ENCODE measurements at regions not wholly inside any gene's neighbourhood (a gene's known extent, or its start where the extent isn't known, plus 50 kb on each side); places are given as distances from the start of the nearest gene placed in this dataset.

DNA sequence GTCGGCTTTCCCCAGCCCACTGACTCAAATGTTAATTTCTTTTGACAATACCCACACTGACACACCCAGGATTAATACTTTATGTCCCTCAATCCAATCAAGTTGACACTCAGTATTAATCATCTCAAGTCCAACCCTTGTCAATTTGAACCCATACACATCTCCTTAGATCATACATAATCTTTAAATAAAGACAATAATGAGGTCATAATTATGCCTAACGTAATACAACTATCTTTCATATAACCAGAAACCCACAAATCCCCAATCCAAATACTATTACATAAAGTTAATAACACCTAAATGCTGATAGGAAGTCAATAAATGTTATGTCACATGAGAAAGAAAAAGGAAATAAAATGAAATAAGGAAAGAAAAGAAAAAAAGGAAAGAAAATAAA, 934.2 kb downstream of the CDH9 start:
- intact Hi-C loops (cut with DNase I; ENCODE audit: low total_unique reads): no loop called here

DNA sequence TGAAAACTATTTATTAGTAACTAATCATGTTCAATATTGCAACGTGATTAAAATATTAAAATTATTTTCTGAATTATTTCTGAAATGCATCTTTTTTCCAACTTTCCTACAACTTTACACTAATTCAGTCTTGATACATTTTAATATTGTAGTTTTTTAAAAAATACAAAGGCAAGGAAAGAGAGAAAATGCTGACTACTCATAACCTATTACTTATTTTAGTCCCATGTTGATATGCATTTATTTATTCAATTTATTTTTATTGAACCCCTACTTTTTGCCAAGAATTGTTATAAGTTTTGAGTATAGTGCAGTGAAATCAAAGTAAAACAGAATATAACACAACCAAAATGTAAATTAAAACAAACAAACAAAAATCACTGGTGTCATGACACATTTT, 978.2 kb downstream of the CDH9 start:
- WGBS, 5 donors: 76 to 88% (median 79%) methylated on average over 1 of the region's 1 CpG
- no peaks in the 10 kb centered on the region for H3K27me3 ChIP-seq (replicated peaks in 1 of 7)
- H3K36me3 ChIP-seq: no peaks in the 10 kb centered on the region
- DNase-seq: no peak
- intact Hi-C loops (cut with DNase I; ENCODE audit: low total_unique reads): no loop called here
- no peak for TF ChIP-seq POLR2AphosphoS5 (IDR thresholded peaks at IDR 0.05)
- no peak for TF ChIP-seq POLR2A (IDR thresholded peaks at IDR 0.05)
- TF ChIP-seq, protein P1, sequence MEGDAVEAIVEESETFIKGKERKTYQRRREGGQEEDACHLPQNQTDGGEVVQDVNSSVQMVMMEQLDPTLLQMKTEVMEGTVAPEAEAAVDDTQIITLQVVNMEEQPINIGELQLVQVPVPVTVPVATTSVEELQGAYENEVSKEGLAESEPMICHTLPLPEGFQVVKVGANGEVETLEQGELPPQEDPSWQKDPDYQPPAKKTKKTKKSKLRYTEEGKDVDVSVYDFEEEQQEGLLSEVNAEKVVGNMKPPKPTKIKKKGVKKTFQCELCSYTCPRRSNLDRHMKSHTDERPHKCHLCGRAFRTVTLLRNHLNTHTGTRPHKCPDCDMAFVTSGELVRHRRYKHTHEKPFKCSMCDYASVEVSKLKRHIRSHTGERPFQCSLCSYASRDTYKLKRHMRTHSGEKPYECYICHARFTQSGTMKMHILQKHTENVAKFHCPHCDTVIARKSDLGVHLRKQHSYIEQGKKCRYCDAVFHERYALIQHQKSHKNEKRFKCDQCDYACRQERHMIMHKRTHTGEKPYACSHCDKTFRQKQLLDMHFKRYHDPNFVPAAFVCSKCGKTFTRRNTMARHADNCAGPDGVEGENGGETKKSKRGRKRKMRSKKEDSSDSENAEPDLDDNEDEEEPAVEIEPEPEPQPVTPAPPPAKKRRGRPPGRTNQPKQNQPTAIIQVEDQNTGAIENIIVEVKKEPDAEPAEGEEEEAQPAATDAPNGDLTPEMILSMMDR (IDR thresholded peaks at IDR 0.05 in 8 of 11, conservative IDR thresholded peaks at IDR 0.05 in 3 of 11): no peak
- no peaks in the 10 kb centered on the region for H3K4me1 ChIP-seq
- no peak overlapping the region for H3K4me3 ChIP-seq
- H3K27ac ChIP-seq: no peak overlapping the region
- H3K9me3 ChIP-seq: peaks cover 0 to 7% (median 0%) of the 10 kb centered on the region in 8 donors

More for the DNA sequence above, 934.2 kb downstream of the CDH9 start:
- no peaks in the 10 kb centered on the region for H3K27me3 ChIP-seq (replicated peaks in 1 of 7)
- no peak for DNase-seq
- no peaks in the 10 kb centered on the region for H3K4me1 ChIP-seq
- no peaks in the 10 kb centered on the region for H3K36me3 ChIP-seq
- WGBS, 5 donors: 68 to 80% (median 74%) methylated on average over 2 of the region's 2 CpGs
- H3K9me3 ChIP-seq: peaks cover 0 to 14% (median 3%) of the 10 kb centered on the region in 8 donors
- TF ChIP-seq POLR2A (IDR thresholded peaks at IDR 0.05) (no peak), POLR2AphosphoS5 (IDR thresholded peaks at IDR 0.05) (no peak)
- TF ChIP-seq, protein P1 (IDR thresholded peaks at IDR 0.05 in 8 of 11, conservative IDR thresholded peaks at IDR 0.05 in 3 of 11): no peak
- H3K27ac ChIP-seq: no peak overlapping the region
- H3K4me3 ChIP-seq: no peak overlapping the region

- H3K4me3 ChIP-seq: no peak overlapping the region
- TF ChIP-seq, protein P1 (IDR thresholded peaks at IDR 0.05 in 8 of 11, conservative IDR thresholded peaks at IDR 0.05 in 3 of 11): no peak
- no peak for TF ChIP-seq POLR2AphosphoS5 (IDR thresholded peaks at IDR 0.05)
- TF ChIP-seq POLR2A (IDR thresholded peaks at IDR 0.05): no peak
- no peaks in the 10 kb centered on the region for H3K27me3 ChIP-seq (replicated peaks in 1 of 7)
- peaks cover 0 to 26% (median 2%) of the 10 kb centered on the region in 8 donors for H3K9me3 ChIP-seq
- no peaks in the 10 kb centered on the region for H3K36me3 ChIP-seq
- H3K4me1 ChIP-seq: no peaks in the 10 kb centered on the region
- DNase-seq: no peak
- intact Hi-C loops (cut with DNase I; ENCODE audit: low total_unique reads): no loop called here
- WGBS, 5 donors: 50 to 83% (median 63%) methylated on average over 1 of the region's 1 CpG
- no peak overlapping the region for H3K27ac ChIP-seq
Observed at GRCh38 chr5:26054594-26054993, 983.8 kb downstream of the CDH9 start.

- WGBS, 5 donors: 83 to 89% (median 86%) methylated on average over 2 of the region's 2 CpGs
- Histone ChIP-seq H3K4me3 (no peak overlapping the region), H3K4me1 (no peaks in the 10 kb centered on the region), H3K9me3 (peaks cover 0 to 11% (median 4%) of the 10 kb centered on the region in 8 donors), H3K27me3 (replicated peaks in 1 of 7) (no peaks in the 10 kb centered on the region), H3K27ac (no peak overlapping the region), H3K36me3 (no peaks in the 10 kb centered on the region)
- intact Hi-C loops (cut with DNase I; ENCODE audit: low total_unique reads): no loop called here
- no peak for DNase-seq
- TF ChIP-seq POLR2AphosphoS5 (IDR thresholded peaks at IDR 0.05) (no peak), POLR2A (IDR thresholded peaks at IDR 0.05) (no peak)
- TF ChIP-seq, protein P1 (IDR thresholded peaks at IDR 0.05 in 8 of 11, conservative IDR thresholded peaks at IDR 0.05 in 3 of 11): no peak
Observed at GRCh38 chr5:26034813-26035212, 1003.6 kb downstream of the CDH9 start.

Data from spleen (tissue), 11 donors.